ENCODE measurements at regions not wholly inside any gene's neighbourhood (a gene's known extent, or its start where the extent isn't known, plus 50 kb on each side); places are given as distances from the start of the nearest gene placed in this dataset.

DNA sequence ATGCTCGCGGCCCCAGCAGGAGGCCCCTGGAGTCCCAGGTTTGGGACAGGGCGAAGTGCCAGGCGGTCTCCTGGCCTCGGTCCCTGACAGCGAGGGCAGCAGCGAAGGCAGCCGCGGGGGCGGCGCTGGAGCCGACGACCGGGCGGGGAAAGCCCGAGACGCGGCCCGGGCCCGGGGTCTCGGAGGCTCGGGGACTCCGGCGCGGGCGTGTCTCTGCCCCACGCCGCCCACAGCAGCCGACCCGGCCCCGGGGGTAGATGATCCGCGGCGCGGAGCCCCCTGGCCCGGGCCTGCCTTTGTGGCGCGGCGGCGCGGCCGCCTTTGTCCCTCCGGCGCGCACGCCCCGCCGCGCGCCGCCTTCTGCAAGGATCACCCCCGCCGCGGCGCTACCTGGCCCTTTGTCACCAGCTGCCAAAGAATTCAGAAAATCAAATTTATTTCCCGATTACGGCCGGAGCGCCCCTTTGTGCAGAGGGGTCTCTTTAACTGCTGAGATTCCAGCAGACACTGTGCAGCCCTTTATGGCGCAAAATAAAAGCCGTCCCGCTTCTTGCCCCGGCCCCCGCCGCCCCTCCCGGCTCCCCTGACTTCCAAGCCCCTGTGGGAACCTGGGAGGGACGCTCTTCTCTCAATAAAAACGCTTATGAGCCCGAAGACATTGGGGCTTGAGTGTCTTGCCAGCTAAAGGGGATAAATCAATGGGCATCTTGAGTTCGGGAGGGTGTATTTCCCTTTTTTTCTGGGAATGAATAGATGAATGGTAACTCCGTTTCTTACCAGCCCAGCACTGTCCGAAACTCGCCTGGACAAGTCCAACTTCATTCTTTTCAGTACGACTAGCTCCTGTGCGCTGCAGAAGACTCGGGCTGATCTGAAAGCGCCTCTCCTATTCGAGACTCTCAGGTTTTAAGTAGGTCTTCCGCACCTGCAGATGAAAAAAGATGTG is 68.4 kb downstream of the HES1 start:
- Mint-ChIP-seq H3K36me3 (ENCODE audit: low read depth) (no peaks in the 10 kb centered on the region), H3K4me1 (ENCODE audit: low read depth) (peaks cover 27% of the 10 kb centered on the region), H3K27me3 (ENCODE audit: low read depth) (peaks cover 49% of the 10 kb centered on the region), H3K4me3 (peak overlapping the region; percentile 82), H3K27ac (no peak overlapping the region), H3K9me3 (no peaks in the 10 kb centered on the region)
- DNase-seq (ENCODE audit: low spot score), result peak; percentile 19

- Mint-ChIP-seq H3K4me3 (no peak overlapping the region), H3K27me3 (ENCODE audit: low read depth) (peaks cover 47% of the 10 kb centered on the region)
Measured at GRCh38 chr3:194205675-194206133, 69.8 kb downstream of the HES1 start.

GRCh38 chr3:194206320-194206719 is 70.4 kb downstream of the HES1 start:
- no peaks in the 10 kb centered on the region for H3K36me3 Mint-ChIP-seq (ENCODE audit: low read depth)
- DNase-seq (ENCODE audit: low spot score), result no peak
- peaks cover 41% of the 10 kb centered on the region for H3K27me3 Mint-ChIP-seq (ENCODE audit: low read depth)
- H3K4me1 Mint-ChIP-seq (ENCODE audit: low read depth), result peaks cover 25% of the 10 kb centered on the region
- H3K27ac Mint-ChIP-seq, result peak overlapping the region; percentile 33
- H3K9me3 Mint-ChIP-seq, result no peaks in the 10 kb centered on the region
- no peak overlapping the region for H3K4me3 Mint-ChIP-seq

More at GRCh38 chr3:194205675-194206133, 69.8 kb downstream of the HES1 start:
- no peaks in the 10 kb centered on the region for H3K9me3 Mint-ChIP-seq
- H3K4me1 Mint-ChIP-seq (ENCODE audit: low read depth), result peaks cover 25% of the 10 kb centered on the region
- H3K27ac Mint-ChIP-seq, result no peak overlapping the region
- no peaks in the 10 kb centered on the region for H3K36me3 Mint-ChIP-seq (ENCODE audit: low read depth)
- no peak for DNase-seq (ENCODE audit: low spot score)

DNA sequence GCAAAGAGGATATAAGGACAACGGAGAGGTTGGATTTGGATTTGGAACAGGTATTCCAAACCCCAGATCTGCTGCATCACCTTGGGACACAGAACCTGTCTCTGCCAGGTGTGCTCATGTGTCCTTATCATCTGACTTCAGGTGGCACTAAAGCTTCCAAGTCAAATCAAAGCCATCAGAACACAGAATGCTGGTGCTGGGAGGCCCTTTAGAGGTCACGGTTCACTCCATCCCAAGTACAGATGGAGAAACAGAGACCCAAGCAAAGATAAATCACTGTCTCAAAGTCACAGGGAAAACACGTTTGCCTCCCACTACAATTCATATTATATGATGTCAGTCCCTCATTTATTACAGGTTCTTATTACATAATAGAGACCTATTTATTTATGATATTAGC is 72.8 kb downstream of the HES1 start:
- DNase-seq (ENCODE audit: low spot score), result no peak
- Mint-ChIP-seq H3K9me3 (no peaks in the 10 kb centered on the region), H3K4me1 (ENCODE audit: low read depth) (peaks cover 20% of the 10 kb centered on the region), H3K36me3 (ENCODE audit: low read depth) (no peaks in the 10 kb centered on the region), H3K27ac (no peak overlapping the region), H3K4me3 (no peak overlapping the region), H3K27me3 (ENCODE audit: low read depth) (peaks cover 31% of the 10 kb centered on the region)

DNA sequence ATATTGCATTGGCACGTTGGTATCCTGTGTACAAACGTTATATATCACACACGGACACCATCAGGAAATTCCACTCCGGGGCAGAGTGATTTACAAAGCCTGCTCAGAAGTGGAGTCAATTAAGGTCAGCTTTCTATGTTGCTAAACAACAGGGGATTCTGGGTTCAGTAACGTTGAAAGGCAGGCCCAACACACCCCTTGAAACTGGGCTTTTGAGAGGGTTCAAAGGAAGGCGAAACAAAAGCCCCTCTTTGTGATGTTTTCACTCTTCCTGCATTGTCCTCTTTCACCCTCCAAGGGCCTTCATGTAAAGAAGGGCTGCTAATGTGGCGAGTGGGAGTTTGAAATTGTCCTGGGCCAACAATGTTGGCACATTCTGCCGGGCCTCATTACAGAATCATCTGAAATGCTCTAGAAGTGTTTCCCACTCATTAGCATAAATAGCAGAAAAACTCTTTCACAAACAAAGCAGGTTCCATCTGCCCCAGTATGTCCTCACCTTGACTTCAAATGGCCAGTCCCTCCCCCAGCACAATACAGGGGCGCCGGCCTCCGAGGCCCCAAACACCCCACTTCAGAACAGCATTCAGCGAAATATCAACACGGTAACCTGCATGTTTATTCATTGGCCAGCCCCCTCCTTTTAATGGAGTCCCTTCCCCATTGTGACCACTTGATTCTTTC is 76.4 kb downstream of the HES1 start:
- H3K27me3 Mint-ChIP-seq (ENCODE audit: low read depth), result peaks cover 33% of the 10 kb centered on the region
- H3K27ac Mint-ChIP-seq, result no peak overlapping the region
- no peaks in the 10 kb centered on the region for H3K9me3 Mint-ChIP-seq
- DNase-seq (ENCODE audit: low spot score), result no peak
- peaks cover 7% of the 10 kb centered on the region for H3K4me1 Mint-ChIP-seq (ENCODE audit: low read depth)
- no peak overlapping the region for H3K4me3 Mint-ChIP-seq
- no peaks in the 10 kb centered on the region for H3K36me3 Mint-ChIP-seq (ENCODE audit: low read depth)

GRCh38 chr3:194212845-194213331 is 76.9 kb downstream of the HES1 start:
- Mint-ChIP-seq H3K9me3 (no peaks in the 10 kb centered on the region), H3K27ac (no peak overlapping the region)

DNA sequence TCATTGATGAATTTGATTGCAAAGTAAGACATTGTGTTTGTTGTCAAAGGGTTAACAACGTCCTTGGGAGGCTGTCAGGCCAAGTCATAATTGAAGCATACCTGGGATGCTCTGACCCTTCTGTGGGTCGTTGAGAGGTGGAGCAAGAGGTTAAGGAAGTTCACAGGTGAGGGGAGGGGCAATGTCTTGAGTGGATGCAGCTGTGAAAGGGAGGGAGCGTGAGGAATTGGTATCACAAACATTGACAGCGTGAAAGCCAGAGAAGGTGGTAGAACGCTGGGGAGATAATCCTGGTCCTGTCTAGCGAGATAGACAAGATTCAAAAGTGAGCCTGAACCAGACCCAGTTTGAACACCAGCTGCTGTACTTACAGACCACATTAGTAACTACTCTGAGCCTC is 79.4 kb downstream of the HES1 start:
- Mint-ChIP-seq H3K9me3 (no peaks in the 10 kb centered on the region), H3K4me3 (no peak overlapping the region), H3K27me3 (ENCODE audit: low read depth) (peaks cover 51% of the 10 kb centered on the region), H3K27ac (no peak overlapping the region), H3K4me1 (ENCODE audit: low read depth) (peaks cover 7% of the 10 kb centered on the region), H3K36me3 (ENCODE audit: low read depth) (no peaks in the 10 kb centered on the region)
- DNase-seq (ENCODE audit: low spot score), result no peak

More at GRCh38 chr3:194212845-194213331, 76.9 kb downstream of the HES1 start:
- no peaks in the 10 kb centered on the region for H3K36me3 Mint-ChIP-seq (ENCODE audit: low read depth)
- no peak overlapping the region for H3K4me3 Mint-ChIP-seq
- peaks cover 35% of the 10 kb centered on the region for H3K27me3 Mint-ChIP-seq (ENCODE audit: low read depth)
- peaks cover 7% of the 10 kb centered on the region for H3K4me1 Mint-ChIP-seq (ENCODE audit: low read depth)
- DNase-seq (ENCODE audit: low spot score), result no peak

DNA sequence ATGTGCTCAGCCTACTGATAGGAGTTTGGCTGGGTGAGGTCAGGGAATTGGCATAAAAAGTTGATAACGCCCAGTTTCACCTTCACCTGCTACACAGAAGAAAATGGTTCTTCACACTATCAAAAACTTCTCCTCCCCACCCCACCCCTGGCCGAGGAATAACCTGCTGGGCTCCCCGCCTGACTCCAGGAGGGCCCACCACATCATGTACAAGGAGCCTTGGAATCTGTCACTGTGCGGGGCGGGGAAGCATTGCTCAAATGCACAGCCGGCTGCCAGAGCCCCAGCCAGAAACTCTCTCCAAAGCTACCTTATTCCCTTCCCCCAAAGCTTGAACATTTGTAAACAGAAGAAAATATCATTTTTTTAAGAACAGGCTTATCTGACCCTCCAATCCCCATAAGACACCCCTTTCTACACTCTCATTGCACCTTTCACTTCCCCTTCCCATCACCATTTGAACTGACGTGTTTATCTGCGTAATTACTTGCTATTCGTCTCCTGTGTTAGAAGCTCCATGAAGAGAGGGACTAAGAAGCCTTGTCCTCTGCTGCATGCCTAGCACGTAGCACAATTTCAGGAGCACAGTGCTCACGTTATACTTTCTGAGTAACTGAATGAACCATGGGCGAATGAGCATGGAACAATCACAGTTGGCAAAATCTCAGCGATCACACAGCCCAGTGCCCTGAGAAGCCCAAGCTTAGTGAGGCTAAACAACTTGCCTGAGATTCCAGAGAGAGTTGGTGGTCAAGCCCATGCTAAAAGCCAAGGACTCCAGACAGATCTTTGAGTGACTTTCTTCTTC is 82.9 kb downstream of the HES1 start:
- Mint-ChIP-seq H3K4me3 (no peak overlapping the region), H3K4me1 (ENCODE audit: low read depth) (peaks cover 4% of the 10 kb centered on the region), H3K27me3 (ENCODE audit: low read depth) (peaks cover 60% of the 10 kb centered on the region), H3K9me3 (no peaks in the 10 kb centered on the region), H3K27ac (no peak overlapping the region), H3K36me3 (ENCODE audit: low read depth) (no peaks in the 10 kb centered on the region)
- DNase-seq (ENCODE audit: low spot score), result no peak

GRCh38 chr3:194219826-194220410 is 84.0 kb downstream of the HES1 start:
- DNase-seq (ENCODE audit: low spot score), result no peak
- H3K36me3 Mint-ChIP-seq (ENCODE audit: low read depth), result no peaks in the 10 kb centered on the region
- peaks cover 62% of the 10 kb centered on the region for H3K27me3 Mint-ChIP-seq (ENCODE audit: low read depth)
- peaks cover 12% of the 10 kb centered on the region for H3K4me1 Mint-ChIP-seq (ENCODE audit: low read depth)
- H3K9me3 Mint-ChIP-seq, result no peaks in the 10 kb centered on the region
- H3K4me3 Mint-ChIP-seq, result no peak overlapping the region
- H3K27ac Mint-ChIP-seq, result no peak overlapping the region

DNA sequence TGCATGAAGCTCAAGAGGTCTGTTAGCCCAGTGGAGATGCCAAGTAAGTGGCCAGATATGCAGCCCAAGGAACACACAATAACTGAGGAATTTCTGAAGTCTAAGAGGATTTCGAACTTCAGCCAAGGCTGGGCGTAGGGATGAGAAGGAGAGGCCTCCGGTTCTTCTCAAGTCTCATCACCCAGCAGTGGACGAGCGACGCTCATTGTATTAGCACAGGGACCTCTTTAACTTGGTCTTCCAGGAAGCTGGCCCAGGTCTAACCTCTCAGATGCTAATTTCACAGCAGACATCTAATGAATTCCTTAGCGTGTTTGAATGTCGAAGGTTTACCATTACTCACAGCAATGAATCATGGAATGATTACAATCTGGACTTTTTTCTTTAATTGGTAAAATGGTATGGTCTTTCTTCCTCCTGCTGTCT is 85.0 kb downstream of the HES1 start:
- H3K4me1 Mint-ChIP-seq (ENCODE audit: low read depth), result peaks cover 15% of the 10 kb centered on the region
- H3K4me3 Mint-ChIP-seq, result no peak overlapping the region
- H3K27ac Mint-ChIP-seq, result no peak overlapping the region

DNA sequence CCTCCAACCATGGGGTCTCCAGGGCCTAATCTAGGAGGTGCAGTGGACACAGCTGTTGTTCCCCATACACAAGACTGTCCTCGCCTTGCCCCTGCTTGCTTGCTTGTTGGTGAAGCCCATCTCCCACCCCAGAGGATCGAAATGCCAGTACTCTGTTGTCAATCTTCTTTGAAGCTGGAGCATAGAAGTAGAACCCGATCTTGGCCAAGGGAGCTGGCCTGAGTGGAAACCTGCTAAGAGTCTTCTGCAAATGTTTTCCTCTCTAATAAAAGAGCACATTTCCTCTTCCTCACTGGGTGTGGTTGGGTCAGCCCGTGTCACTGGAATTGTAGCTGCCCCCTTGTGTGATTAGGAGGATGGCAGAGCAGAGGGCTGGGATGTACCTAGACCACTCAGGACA is 85.4 kb downstream of the HES1 start:
- H3K27ac Mint-ChIP-seq, result no peak overlapping the region
- H3K27me3 Mint-ChIP-seq (ENCODE audit: low read depth), result peaks cover 60% of the 10 kb centered on the region

More for the DNA sequence above, 85.0 kb downstream of the HES1 start:
- no peak for DNase-seq (ENCODE audit: low spot score)
- H3K9me3 Mint-ChIP-seq, result no peaks in the 10 kb centered on the region
- H3K27me3 Mint-ChIP-seq (ENCODE audit: low read depth), result peaks cover 60% of the 10 kb centered on the region
- no peaks in the 10 kb centered on the region for H3K36me3 Mint-ChIP-seq (ENCODE audit: low read depth)

GRCh38 chr3:194223951-194224350 is 88.0 kb downstream of the HES1 start:
- Mint-ChIP-seq H3K4me1 (ENCODE audit: low read depth) (peaks cover 15% of the 10 kb centered on the region), H3K27me3 (ENCODE audit: low read depth) (peaks cover 58% of the 10 kb centered on the region), H3K36me3 (ENCODE audit: low read depth) (no peaks in the 10 kb centered on the region), H3K9me3 (no peaks in the 10 kb centered on the region), H3K4me3 (no peak overlapping the region), H3K27ac (no peak overlapping the region)
- no peak for DNase-seq (ENCODE audit: low spot score)

More for the DNA sequence above, 85.4 kb downstream of the HES1 start:
- no peaks in the 10 kb centered on the region for H3K36me3 Mint-ChIP-seq (ENCODE audit: low read depth)
- H3K4me3 Mint-ChIP-seq, result no peak overlapping the region
- peaks cover 15% of the 10 kb centered on the region for H3K4me1 Mint-ChIP-seq (ENCODE audit: low read depth)
- DNase-seq (ENCODE audit: low spot score), result no peak
- H3K9me3 Mint-ChIP-seq, result no peaks in the 10 kb centered on the region
